ENCODE measurements at regions not wholly inside any gene's neighbourhood (a gene's known extent, or its start where the extent isn't known, plus 50 kb on each side); places are given as distances from the start of the nearest gene placed in this dataset.

GRCh38 chr5:98643569-98643968 is 129.9 kb upstream of the RGMB start:
- TF ChIP-seq CTCF (IDR thresholded peaks at IDR 0.05) (no peak), POLR2A (IDR thresholded peaks at IDR 0.05; ENCODE audit: low read depth) (no peak), EP300 (IDR thresholded peaks at IDR 0.05) (no peak), POLR2AphosphoS5 (IDR thresholded peaks at IDR 0.05) (no peak)
